ENCODE measurements at regions not wholly inside any gene's neighbourhood (a gene's known extent, or its start where the extent isn't known, plus 50 kb on each side); places are given as distances from the start of the nearest gene placed in this dataset.

GRCh38 chr13:104733427-104733826, 1667.2 kb upstream of the SLC10A2 start:
- Histone ChIP-seq H3K9me3 (ENCODE audit: low read length) (no peaks in the 10 kb centered on the region), H3K79me2 (ENCODE audit: insufficient read depth, low read length) (no peaks in the 10 kb centered on the region), H3K4me3 (ENCODE audit: low read depth, low read length, poor library complexity, severe bottlenecking) (no peak overlapping the region), H4K20me1 (ENCODE audit: insufficient read depth, low read length) (0 out of 2 replicates have a peak, but pooled peaks cover 4% of the 10 kb centered on the region), H3F3A (ENCODE audit: insufficient read depth, low read length) (no peaks in the 10 kb centered on the region), H3K4me1 (ENCODE audit: insufficient read depth, low read length, severe bottlenecking) (no peaks in the 10 kb centered on the region), H3K27me3 (ENCODE audit: insufficient read depth, low read length) (no peaks in the 10 kb centered on the region), H3K27ac (ENCODE audit: low read depth, low read length, poor library complexity, severe bottlenecking) (no peak overlapping the region), H2AFZ (ENCODE audit: low read length) (no peak overlapping the region), H3K9me2 (ENCODE audit: low read depth, low read length) (0 out of 2 replicates have a peak, but pooled peaks cover 3% of the 10 kb centered on the region), H3K9ac (ENCODE audit: low read length) (no peak overlapping the region), H3K4me2 (ENCODE audit: low read length) (no peak overlapping the region), H3K36me3 (ENCODE audit: insufficient read depth, low read length) (no peaks in the 10 kb centered on the region)
- TF ChIP-seq CTCF (IDR thresholded peaks at IDR 0.05; ENCODE audit: low read length) (no peak), EZH2 (IDR thresholded peaks at IDR 0.05; ENCODE audit: borderline replicate concordance, low read length) (no peak)

DNA sequence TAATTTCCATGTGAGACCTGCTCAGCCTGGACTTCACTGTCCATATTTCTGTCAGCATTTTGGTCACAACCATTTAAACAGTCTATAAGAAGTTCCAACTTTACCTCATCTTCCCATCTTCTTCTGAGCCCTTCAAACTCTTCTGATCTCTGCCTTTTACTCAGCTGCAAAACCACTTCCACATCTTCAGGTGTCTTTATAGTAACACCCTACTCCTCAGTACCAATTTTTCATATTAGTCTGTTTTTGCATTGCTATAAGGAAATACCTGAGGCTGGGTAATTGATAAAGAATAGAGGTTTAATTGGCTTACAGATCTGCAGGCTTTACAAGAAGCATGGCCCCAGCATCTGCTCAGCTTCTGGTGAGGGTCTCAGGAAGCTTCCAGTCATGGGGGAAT, 1648.9 kb upstream of the SLC10A2 start:
- Histone ChIP-seq H3K79me2 (ENCODE audit: insufficient read depth, low read length) (no peaks in the 10 kb centered on the region), H3K36me3 (ENCODE audit: insufficient read depth, low read length) (no peaks in the 10 kb centered on the region), H3K27ac (ENCODE audit: low read depth, low read length, poor library complexity, severe bottlenecking) (no peak overlapping the region), H3K9me3 (ENCODE audit: low read length) (no peaks in the 10 kb centered on the region), H3F3A (ENCODE audit: insufficient read depth, low read length) (no peaks in the 10 kb centered on the region), H3K9ac (ENCODE audit: low read length) (no peak overlapping the region), H3K27me3 (ENCODE audit: insufficient read depth, low read length) (no peaks in the 10 kb centered on the region), H3K9me2 (ENCODE audit: low read depth, low read length) (no peaks in the 10 kb centered on the region), H3K4me3 (ENCODE audit: low read depth, low read length, poor library complexity, severe bottlenecking) (no peak overlapping the region), H3K4me2 (ENCODE audit: low read length) (no peak overlapping the region), H3K4me1 (ENCODE audit: insufficient read depth, low read length, severe bottlenecking) (no peaks in the 10 kb centered on the region), H2AFZ (ENCODE audit: low read length) (no peak overlapping the region), H4K20me1 (ENCODE audit: insufficient read depth, low read length) (no peaks in the 10 kb centered on the region)
- no peak for TF ChIP-seq EZH2 (IDR thresholded peaks at IDR 0.05; ENCODE audit: borderline replicate concordance, low read length)
- TF ChIP-seq CTCF (IDR thresholded peaks at IDR 0.05; ENCODE audit: low read length) = no peak

DNA sequence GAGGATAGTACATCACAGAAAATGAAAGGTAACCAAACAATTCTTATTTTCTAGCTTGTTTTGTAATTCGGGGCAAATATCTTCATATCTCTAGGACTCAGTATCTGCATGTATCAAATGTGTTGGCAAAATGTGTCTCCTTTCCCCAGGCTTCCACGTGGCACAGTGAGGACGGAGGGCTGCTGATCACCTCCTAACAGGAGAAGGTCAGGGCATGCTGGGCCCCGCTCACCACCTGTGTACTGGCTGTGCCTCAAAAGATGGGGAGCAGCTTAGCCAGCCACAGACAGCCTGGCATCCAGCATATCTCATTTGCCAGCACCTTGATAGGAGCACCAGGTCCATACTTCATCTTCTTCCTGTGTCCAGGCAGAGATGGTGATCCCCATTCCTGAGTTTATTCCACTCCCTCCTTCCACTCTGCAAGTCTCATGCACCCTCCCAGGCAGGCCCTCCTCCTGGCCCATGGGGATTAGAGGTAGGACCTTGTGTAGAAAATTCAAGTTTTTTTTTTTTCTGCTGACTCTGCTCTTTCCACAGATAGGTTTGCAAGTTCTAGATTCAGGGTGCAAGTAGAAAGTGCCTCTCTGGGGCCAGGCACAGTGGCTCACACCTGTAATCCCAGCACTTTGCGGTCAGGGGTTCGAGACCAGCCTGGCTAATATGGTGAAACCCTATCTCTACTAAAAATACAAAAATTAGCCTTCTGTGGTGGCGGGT, 1639.0 kb upstream of the SLC10A2 start:
- TF ChIP-seq EZH2 (IDR thresholded peaks at IDR 0.05; ENCODE audit: borderline replicate concordance, low read length) (no peak), CTCF (IDR thresholded peaks at IDR 0.05; ENCODE audit: low read length) (no peak)
- no peak overlapping the region for H2AFZ ChIP-seq (ENCODE audit: low read length)
- H3K36me3 ChIP-seq (ENCODE audit: insufficient read depth, low read length) = no peaks in the 10 kb centered on the region
- H3K4me3 ChIP-seq (ENCODE audit: low read depth, low read length, poor library complexity, severe bottlenecking) = no peak overlapping the region
- no peaks in the 10 kb centered on the region for H3K27me3 ChIP-seq (ENCODE audit: insufficient read depth, low read length)
- no peaks in the 10 kb centered on the region for H3K9me2 ChIP-seq (ENCODE audit: low read depth, low read length)
- no peak overlapping the region for H3K27ac ChIP-seq (ENCODE audit: low read depth, low read length, poor library complexity, severe bottlenecking)
- no peaks in the 10 kb centered on the region for H4K20me1 ChIP-seq (ENCODE audit: insufficient read depth, low read length)
- H3K9me3 ChIP-seq (ENCODE audit: low read length) = no peaks in the 10 kb centered on the region
- H3K4me2 ChIP-seq (ENCODE audit: low read length) = no peak overlapping the region
- no peaks in the 10 kb centered on the region for H3K79me2 ChIP-seq (ENCODE audit: insufficient read depth, low read length)
- no peaks in the 10 kb centered on the region for H3K4me1 ChIP-seq (ENCODE audit: insufficient read depth, low read length, severe bottlenecking)
- H3K9ac ChIP-seq (ENCODE audit: low read length) = no peak overlapping the region
- H3F3A ChIP-seq (ENCODE audit: insufficient read depth, low read length) = no peaks in the 10 kb centered on the region
